Hepatocyte (in vitro differentiated cells): ENCODE measurements at regions not wholly inside any gene's neighbourhood (a gene's known extent, or its start where the extent isn't known, plus 50 kb on each side); places are given as distances from the start of the nearest gene placed in this dataset.

ENCODE experiments used
- EZH2 ChIP-seq: fragments of 200-600 bp; sonication (generic); IDR thresholded peaks from 2 replicates; pipeline ENCODE4 v1.6.1; 2016; ENCODE audit warnings: antibody characterized with exemption, mild to moderate bottlenecking, borderline replicate concordance
- EZH2phosphoT487 ChIP-seq: fragments of 200-600 bp; sonication (generic); IDR thresholded peaks from one replicate; pipeline ENCODE4 v1.6.1; 2018; ENCODE audit warnings: antibody characterized with exemption, mild to moderate bottlenecking, low read depth, moderate library complexity; ENCODE audit not compliant: unreplicated experiment, severe bottlenecking

- TF ChIP-seq EZH2phosphoT487 = no peak
- no peak for TF ChIP-seq EZH2
Observed at GRCh38 chr4:133668061-133668851, 519.2 kb downstream of the PCDH10 start.
